HepG2 (cell line): ENCODE measurements at regions not wholly inside any gene's neighbourhood (a gene's known extent, or its start where the extent isn't known, plus 50 kb on each side); places are given as distances from the start of the nearest gene placed in this dataset.

ENCODE experiments used
- ATAC-seq: fragments of 200-7000 bp; cut with Tn5 transposase; 3 replicates; pipeline ENCODE4 v1.9.1; 2020; ENCODE audit warnings: mild to moderate bottlenecking, moderate library complexity
- BruUV-seq: library from RNA; stranded (reverse); fragments of 400-500 nt; replicated peaks from 2 replicates; lab custom pipeline; 2021; lab: Mats Ljungman, UMichigan
- CTCF ChIA-PET: fragments of 300-600 bp; formaldehyde crosslinking; extraction: SDS; loops from one replicate; lab custom pipeline; 2021; ENCODE audit warnings: low total read pairs, inconsistent platforms, low intra/inter-chr PET ratio; lab: Yijun Ruan, JAX
- POLR2A ChIA-PET: fragments of 350-600 bp; sonication (Branson Sonifier 250); formaldehyde crosslinking; loops from one replicate; lab custom pipeline; 2020; ENCODE audit warnings: antibody characterized with exemption, inconsistent platforms; lab: Yijun Ruan, JAX
- DNase-seq: peaks from one replicate; pipeline ENCODE4 v3.0.0-alpha.2; 2015; ENCODE audit warnings: low spot score
- FAIRE-seq: peaks from 3 replicates; lab custom pipeline; 2011; peaks lifted over from hg19 to GRCh38; lab: Jason Lieb, UNC
- H2AFZ ChIP-seq: one replicate; pipeline ENCODE4 v1.6.1; 2011; ENCODE audit warnings: low read length, inconsistent platforms
- H3K27ac ChIP-seq: fragments of 300-600 bp; 3 replicates; pipeline ENCODE4 v1.8.0; 2011; ENCODE audit warnings: mixed run types, mild to moderate bottlenecking, mixed read lengths, low read length, inconsistent platforms; ENCODE audit not compliant: insufficient read depth; ENCODE audit errors: extremely low read length
- H3K27me3 ChIP-seq, 2 experiments: fragments of 200-600 bp in 1 of 2; 2 replicates in 1 of 2; 3 replicates in 1 of 2; pipeline versions ENCODE4 v1.6.0 to v1.8.0; 2011; ENCODE audit warnings: low read length in 2 of 2, mild to moderate bottlenecking in 2 of 2, moderate library complexity in 2 of 2, inconsistent platforms in 1 of 2; ENCODE audit not compliant: insufficient read depth in 2 of 2, control insufficient read depth in 1 of 2
- H3K36me3 ChIP-seq, 2 experiments: fragments of 200-600 bp in 1 of 2; replicated peaks in 1 of 2; 2 replicates in 1 of 2; 3 replicates in 1 of 2; pipeline versions ENCODE4 v1.5.1 to v1.8.0; 2011; ENCODE audit warnings: low read length in 2 of 2, inconsistent platforms in 1 of 2; ENCODE audit not compliant: insufficient read depth in 2 of 2, control insufficient read depth in 1 of 2
- H3K4me1 ChIP-seq: 2 replicates; pipeline ENCODE4 v1.5.1; 2012; ENCODE audit warnings: low read length, inconsistent platforms; ENCODE audit not compliant: insufficient read depth
- H3K4me2 ChIP-seq: 2 replicates; pipeline ENCODE4 v1.6.0; 2011; ENCODE audit warnings: low read depth, low read length, inconsistent platforms
- H3K4me3 ChIP-seq, 3 experiments: fragments of 200-600 bp in 1 of 3; sonication (generic), shearing (Covaris generic) in 1 of 3; replicated peaks in 1 of 3; 2 replicates each; pipeline ENCODE4 v1.5.1; 2011 to 2016; ENCODE audit warnings: low read length in 3 of 3, inconsistent platforms in 2 of 3, low read depth in 2 of 3, mild to moderate bottlenecking in 2 of 3, control low read depth in 1 of 3, mixed read lengths in 1 of 3; ENCODE audit not compliant: insufficient read depth in 1 of 3
- H3K79me2 ChIP-seq: one replicate; pipeline ENCODE4 v1.6.1; 2011; ENCODE audit warnings: low read length, inconsistent platforms; ENCODE audit not compliant: insufficient read depth
- H3K9ac ChIP-seq: 2 replicates; pipeline ENCODE4 v1.6.0; 2011; ENCODE audit warnings: mild to moderate bottlenecking, low read depth, low read length, inconsistent platforms; ENCODE audit not compliant: insufficient read depth
- H3K9me3 ChIP-seq: 2 replicates; pipeline ENCODE4 v1.5.1; 2012; ENCODE audit warnings: mild to moderate bottlenecking, low read length
- H4K20me1 ChIP-seq: 2 replicates; pipeline ENCODE4 v1.6.0; 2011; ENCODE audit warnings: inconsistent platforms, mild to moderate bottlenecking, low read length, moderate library complexity; ENCODE audit not compliant: insufficient read depth
- ETV5 ChIP-seq: IDR thresholded peaks from 2 replicates; pipeline ENCODE4 v1.6.1; 2018; ENCODE audit warnings: missing biosample characterization, missing genetic modification reagents, inconsistent platforms, borderline replicate concordance
- PHF5A ChIP-seq: IDR thresholded peaks from one replicate; pipeline ENCODE4 v1.6.1; 2018; ENCODE audit warnings: low read depth, missing genetic modification reagents; ENCODE audit not compliant: unreplicated experiment
- POLR2G ChIP-seq: fragments of 200-400 bp; formaldehyde crosslinking; IDR thresholded peaks from 2 replicates; pipeline ENCODE4 v1.6.1; 2018; ENCODE audit warnings: mild to moderate bottlenecking, low read depth, low read length, moderate library complexity
- RFXANK ChIP-seq: IDR thresholded peaks from 2 replicates; pipeline ENCODE4 v1.6.1; 2016
- SMARCE1 ChIP-seq: fragments of 450-650 bp; IDR thresholded peaks from 2 replicates; pipeline ENCODE4 v1.6.1; 2017; ENCODE audit warnings: borderline replicate concordance
- TSC22D2 ChIP-seq: sonication (generic); formaldehyde crosslinking; IDR thresholded peaks from 2 replicates; pipeline ENCODE4 v1.5.1; 2020; ENCODE audit warnings: missing genetic modification reagents, mild to moderate bottlenecking, borderline replicate concordance
- ZBTB7B ChIP-seq: sonication (generic); formaldehyde crosslinking; IDR thresholded peaks from 2 replicates; pipeline ENCODE4 v1.4.0; 2020; ENCODE audit warnings: missing genetic modification reagents
- ZFP62 ChIP-seq: sonication (generic); formaldehyde crosslinking; IDR thresholded peaks from 2 replicates; pipeline ENCODE4 v1.4.0; 2020; ENCODE audit warnings: missing genetic modification reagents
- ZFYVE20 ChIP-seq: sonication (generic); formaldehyde crosslinking; IDR thresholded peaks from 2 replicates; pipeline ENCODE4 v1.8.0; 2023; ENCODE audit warnings: low read depth, mild to moderate bottlenecking, moderate library complexity, missing genetic modification reagents, borderline replicate concordance
- ZNF431 ChIP-seq: sonication (generic); formaldehyde crosslinking; IDR thresholded peaks from 2 replicates; pipeline ENCODE4 v1.9.0; 2022; ENCODE audit warnings: missing genetic modification reagents, low read depth, mild to moderate bottlenecking, borderline replicate concordance
- WGBS: methylation state at CpG from one replicate; pipeline ENCODE4 v1.1.6; 2017; ENCODE audit warnings: low lambda C conversion rate; 5-methylcytosine and 5-hydroxymethylcytosine counted together
- in situ Hi-C: cut with HindIII; loops from 2 replicates; pipeline ENCODE4 v1.10.0; 2017; ENCODE audit warnings: low pct_unique_long_range_greater_than_20kb; ENCODE audit not compliant: extremely low pct_ligation_motif_present
- intact Hi-C: fragments of 100-400 bp; cut with micrococcal nuclease; formaldehyde crosslinking; loops from one replicate; pipeline ENCODE4 v1.10.0; 2022; ENCODE audit not compliant: unreplicated experiment
- TF ChIP-seq, protein P1 (sequence below): sonication (generic); formaldehyde crosslinking; IDR thresholded peaks from 2 replicates; pipeline ENCODE4 v1.4.0; 2020; ENCODE audit warnings: low read depth, missing genetic modification reagents
- TF ChIP-seq, protein P2 (sequence below): sonication (generic); formaldehyde crosslinking; IDR thresholded peaks from 2 replicates; pipeline ENCODE4 v1.4.0; 2020; ENCODE audit warnings: missing genetic modification reagents, borderline replicate concordance

DNA sequence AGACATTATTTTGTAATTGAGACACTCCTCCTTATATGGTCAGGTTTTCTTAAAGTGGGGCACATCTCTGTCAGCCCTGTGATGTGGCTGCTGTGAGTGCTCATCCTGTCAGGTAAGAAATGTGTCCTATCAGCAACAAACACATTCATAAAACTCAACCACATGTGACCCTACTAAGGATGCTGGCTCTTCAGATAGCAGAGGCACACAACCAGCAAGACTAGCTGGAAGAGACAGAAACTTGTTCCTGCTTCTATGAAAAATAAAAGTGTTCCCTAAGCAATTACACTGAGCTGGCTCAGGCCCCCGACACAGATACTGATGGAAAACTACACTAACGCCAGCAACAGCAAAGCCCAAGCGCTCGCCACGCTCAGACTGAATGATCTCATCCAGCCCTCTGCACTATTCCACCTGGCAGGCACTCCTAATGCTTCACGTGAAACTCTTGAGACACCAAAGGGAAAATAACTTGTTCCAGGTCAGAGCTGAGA is 49.8 kb upstream of the CYP2D6 start:
- FAIRE-seq (no peak), ATAC-seq (no peak), DNase-seq (no peak)
- Histone ChIP-seq H2AFZ (no peak overlapping the region), H3K4me1 (peaks cover 44% of the 10 kb centered on the region), H3K27me3 (no peaks in the 10 kb centered on the region), H3K36me3 (peaks cover 0 to 16% of the 10 kb centered on the region in 2 experiments; a peak in 3 of 5 replicates), H3K9ac (no peak overlapping the region), H3K4me3 (no peak overlapping the region), H3K79me2 (peaks cover 21% of the 10 kb centered on the region), H3K4me2 (no peak overlapping the region), H4K20me1 (peaks cover 12% of the 10 kb centered on the region; the same call in 1 of the 2 replicates), H3K27ac (no peak overlapping the region), H3K9me3 (no peaks in the 10 kb centered on the region)
- intact Hi-C loops, result no loop called here
- no peak for TF ChIP-seq ZFYVE20 (CRISPR knock-in tag)
- no peak for TF ChIP-seq ZNF431
- no peak for TF ChIP-seq SMARCE1
- no peak for TF ChIP-seq PHF5A
- TF ChIP-seq, protein P1, sequence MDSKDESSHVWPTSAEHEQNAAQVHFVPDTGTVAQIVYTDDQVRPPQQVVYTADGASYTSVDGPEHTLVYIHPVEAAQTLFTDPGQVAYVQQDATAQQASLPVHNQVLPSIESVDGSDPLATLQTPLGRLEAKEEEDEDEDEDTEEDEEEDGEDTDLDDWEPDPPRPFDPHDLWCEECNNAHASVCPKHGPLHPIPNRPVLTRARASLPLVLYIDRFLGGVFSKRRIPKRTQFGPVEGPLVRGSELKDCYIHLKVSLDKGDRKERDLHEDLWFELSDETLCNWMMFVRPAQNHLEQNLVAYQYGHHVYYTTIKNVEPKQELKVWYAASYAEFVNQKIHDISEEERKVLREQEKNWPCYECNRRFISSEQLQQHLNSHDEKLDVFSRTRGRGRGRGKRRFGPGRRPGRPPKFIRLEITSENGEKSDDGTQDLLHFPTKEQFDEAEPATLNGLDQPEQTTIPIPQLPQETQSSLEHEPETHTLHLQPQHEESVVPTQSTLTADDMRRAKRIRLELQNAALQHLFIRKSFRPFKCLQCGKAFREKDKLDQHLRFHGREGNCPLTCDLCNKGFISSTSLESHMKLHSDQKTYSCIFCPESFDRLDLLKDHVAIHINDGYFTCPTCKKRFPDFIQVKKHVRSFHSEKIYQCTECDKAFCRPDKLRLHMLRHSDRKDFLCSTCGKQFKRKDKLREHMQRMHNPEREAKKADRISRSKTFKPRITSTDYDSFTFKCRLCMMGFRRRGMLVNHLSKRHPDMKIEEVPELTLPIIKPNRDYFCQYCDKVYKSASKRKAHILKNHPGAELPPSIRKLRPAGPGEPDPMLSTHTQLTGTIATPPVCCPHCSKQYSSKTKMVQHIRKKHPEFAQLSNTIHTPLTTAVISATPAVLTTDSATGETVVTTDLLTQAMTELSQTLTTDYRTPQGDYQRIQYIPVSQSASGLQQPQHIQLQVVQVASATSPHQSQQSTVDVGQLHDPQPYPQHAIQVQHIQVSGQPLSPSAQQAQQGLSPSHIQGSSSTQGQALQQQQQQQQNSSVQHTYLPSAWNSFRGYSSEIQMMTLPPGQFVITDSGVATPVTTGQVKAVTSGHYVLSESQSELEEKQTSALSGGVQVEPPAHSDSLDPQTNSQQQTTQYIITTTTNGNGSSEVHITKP, result no peak
- TF ChIP-seq ZFP62 (CRISPR knock-in tag), result no peak
- TF ChIP-seq RFXANK (CRISPR knock-in tag), result no peak
- no peak for TF ChIP-seq ETV5 (CRISPR knock-in tag)
- TF ChIP-seq TSC22D2, result no peak
- TF ChIP-seq POLR2G, result no peak
- TF ChIP-seq, protein P2, sequence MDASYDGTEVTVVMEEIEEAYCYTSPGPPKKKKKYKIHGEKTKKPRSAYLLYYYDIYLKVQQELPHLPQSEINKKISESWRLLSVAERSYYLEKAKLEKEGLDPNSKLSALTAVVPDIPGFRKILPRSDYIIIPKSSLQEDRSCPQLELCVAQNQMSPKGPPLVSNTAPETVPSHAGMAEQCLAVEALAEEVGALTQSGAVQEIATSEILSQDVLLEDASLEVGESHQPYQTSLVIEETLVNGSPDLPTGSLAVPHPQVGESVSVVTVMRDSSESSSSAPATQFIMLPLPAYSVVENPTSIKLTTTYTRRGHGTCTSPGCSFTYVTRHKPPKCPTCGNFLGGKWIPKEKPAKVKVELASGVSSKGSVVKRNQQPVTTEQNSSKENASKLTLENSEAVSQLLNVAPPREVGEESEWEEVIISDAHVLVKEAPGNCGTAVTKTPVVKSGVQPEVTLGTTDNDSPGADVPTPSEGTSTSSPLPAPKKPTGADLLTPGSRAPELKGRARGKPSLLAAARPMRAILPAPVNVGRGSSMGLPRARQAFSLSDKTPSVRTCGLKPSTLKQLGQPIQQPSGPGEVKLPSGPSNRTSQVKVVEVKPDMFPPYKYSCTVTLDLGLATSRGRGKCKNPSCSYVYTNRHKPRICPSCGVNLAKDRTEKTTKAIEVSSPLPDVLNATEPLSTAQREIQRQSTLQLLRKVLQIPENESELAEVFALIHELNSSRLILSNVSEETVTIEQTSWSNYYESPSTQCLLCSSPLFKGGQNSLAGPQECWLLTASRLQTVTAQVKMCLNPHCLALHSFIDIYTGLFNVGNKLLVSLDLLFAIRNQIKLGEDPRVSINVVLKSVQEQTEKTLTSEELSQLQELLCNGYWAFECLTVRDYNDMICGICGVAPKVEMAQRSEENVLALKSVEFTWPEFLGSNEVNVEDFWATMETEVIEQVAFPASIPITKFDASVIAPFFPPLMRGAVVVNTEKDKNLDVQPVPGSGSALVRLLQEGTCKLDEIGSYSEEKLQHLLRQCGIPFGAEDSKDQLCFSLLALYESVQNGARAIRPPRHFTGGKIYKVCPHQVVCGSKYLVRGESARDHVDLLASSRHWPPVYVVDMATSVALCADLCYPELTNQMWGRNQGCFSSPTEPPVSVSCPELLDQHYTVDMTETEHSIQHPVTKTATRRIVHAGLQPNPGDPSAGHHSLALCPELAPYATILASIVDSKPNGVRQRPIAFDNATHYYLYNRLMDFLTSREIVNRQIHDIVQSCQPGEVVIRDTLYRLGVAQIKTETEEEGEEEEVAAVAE (CRISPR knock-in tag), result no peak
- no peak for TF ChIP-seq ZBTB7B (CRISPR knock-in tag)
- POLR2A ChIA-PET, result no interaction called here
- in situ Hi-C loops, result no loop called here
- CTCF ChIA-PET, result no interaction called here
- 90% methylated on average over 6 of the region's 6 CpGs for WGBS
- BruUV-seq, result no TSS peak
